ENCODE measurements at regions not wholly inside any gene's neighbourhood (a gene's known extent, or its start where the extent isn't known, plus 50 kb on each side); places are given as distances from the start of the nearest gene placed in this dataset.
"Not testable (repeated sequence)": the region's sequence is repeated elsewhere in the genome, so short reads cannot be mapped to it uniquely, and the experiment has no call there.

- DNase-seq, result no peak
These were observed 172.5 kb upstream of the FERMT1 start for GRCh38 chr20:6295127-6295866.

- no peak for DNase-seq
These were observed 164.6 kb upstream of the FERMT1 start for GRCh38 chr20:6287471-6287870.

- no peak for DNase-seq
These were observed 159.8 kb upstream of the FERMT1 start for GRCh38 chr20:6282642-6283041.

- no peak for DNase-seq
These were observed 154.9 kb upstream of the FERMT1 start for GRCh38 chr20:6277661-6278240.

GRCh38 chr20:6270404-6270803, 147.6 kb upstream of the FERMT1 start:
- DNase-seq, result not testable (repeated sequence)

- DNase-seq, result no peak
These were observed 146.5 kb upstream of the FERMT1 start for GRCh38 chr20:6269168-6269873.

GRCh38 chr20:6265204-6265904, 142.5 kb upstream of the FERMT1 start:
- DNase-seq, result peak; percentile 36

GRCh38 chr20:6253396-6253795, 130.6 kb upstream of the FERMT1 start:
- no peak for DNase-seq

- DNase-seq, result no peak
These were observed 122.6 kb upstream of the FERMT1 start for GRCh38 chr20:6245436-6245835.

- no peak for DNase-seq
These were observed 118.8 kb upstream of the FERMT1 start for GRCh38 chr20:6241591-6241990.

- no peak for DNase-seq
These were observed 117.2 kb upstream of the FERMT1 start for GRCh38 chr20:6240059-6240458.

GRCh38 chr20:6238421-6238820, 115.6 kb upstream of the FERMT1 start:
- DNase-seq, result no peak

- DNase-seq, result no peak
These were observed 112.7 kb upstream of the FERMT1 start for GRCh38 chr20:6235510-6235909.

GRCh38 chr20:6232436-6232835, 109.6 kb upstream of the FERMT1 start:
- DNase-seq, result no peak

- no peak for DNase-seq
These were observed 108.7 kb upstream of the FERMT1 start for GRCh38 chr20:6231556-6231955.

GRCh38 chr20:6228302-6228843, 105.5 kb upstream of the FERMT1 start:
- DNase-seq, result no peak

- DNase-seq, result no peak
These were observed 90.5 kb upstream of the FERMT1 start for GRCh38 chr20:6213311-6213710.

- no peak for DNase-seq
These were observed 90.1 kb upstream of the FERMT1 start for GRCh38 chr20:6212903-6213302.

GRCh38 chr20:6209093-6209492, 86.3 kb upstream of the FERMT1 start:
- DNase-seq, result no peak

GRCh38 chr20:6200092-6200491, 77.3 kb upstream of the FERMT1 start:
- no peak for DNase-seq

GRCh38 chr20:6185268-6185667, 62.4 kb upstream of the FERMT1 start:
- no peak for DNase-seq

GRCh38 chr20:6184086-6184485, 61.3 kb upstream of the FERMT1 start:
- DNase-seq, result no peak

GRCh38 chr20:6180531-6180930, 57.7 kb upstream of the FERMT1 start:
- no peak for DNase-seq
